ENCODE measurements at regions not wholly inside any gene's neighbourhood (a gene's known extent, or its start where the extent isn't known, plus 50 kb on each side); places are given as distances from the start of the nearest gene placed in this dataset.

DNA sequence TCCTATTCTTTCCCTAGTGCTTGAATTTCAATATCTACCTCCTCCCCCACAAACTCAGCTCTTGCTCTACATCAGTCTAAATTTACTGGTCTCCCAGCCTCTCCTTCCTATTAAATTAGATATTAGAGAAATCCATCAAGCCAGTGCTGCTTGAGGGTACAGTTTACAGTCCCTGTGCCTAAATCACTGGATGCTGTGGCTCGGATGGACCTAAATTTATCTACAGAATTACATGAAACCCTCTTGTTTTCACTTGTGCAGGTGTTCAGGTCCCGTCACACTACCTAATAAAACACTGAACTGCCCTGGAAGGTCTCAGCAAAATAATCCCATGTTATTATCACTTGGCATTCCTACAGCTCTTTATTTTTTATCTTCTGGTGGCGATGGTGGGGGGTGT is 134.7 kb upstream of the E2F8 start:
- H3K27ac ChIP-seq, result no peak overlapping the region
- H3K4me3 ChIP-seq (ENCODE audit: low read depth, low read length), result no peak overlapping the region
- H3K27me3 ChIP-seq (replicated peaks), result no peaks in the 10 kb centered on the region
- no peak for DNase-seq
- no peaks in the 10 kb centered on the region for H3K36me3 ChIP-seq (replicated peaks)
- TF ChIP-seq, protein P1, sequence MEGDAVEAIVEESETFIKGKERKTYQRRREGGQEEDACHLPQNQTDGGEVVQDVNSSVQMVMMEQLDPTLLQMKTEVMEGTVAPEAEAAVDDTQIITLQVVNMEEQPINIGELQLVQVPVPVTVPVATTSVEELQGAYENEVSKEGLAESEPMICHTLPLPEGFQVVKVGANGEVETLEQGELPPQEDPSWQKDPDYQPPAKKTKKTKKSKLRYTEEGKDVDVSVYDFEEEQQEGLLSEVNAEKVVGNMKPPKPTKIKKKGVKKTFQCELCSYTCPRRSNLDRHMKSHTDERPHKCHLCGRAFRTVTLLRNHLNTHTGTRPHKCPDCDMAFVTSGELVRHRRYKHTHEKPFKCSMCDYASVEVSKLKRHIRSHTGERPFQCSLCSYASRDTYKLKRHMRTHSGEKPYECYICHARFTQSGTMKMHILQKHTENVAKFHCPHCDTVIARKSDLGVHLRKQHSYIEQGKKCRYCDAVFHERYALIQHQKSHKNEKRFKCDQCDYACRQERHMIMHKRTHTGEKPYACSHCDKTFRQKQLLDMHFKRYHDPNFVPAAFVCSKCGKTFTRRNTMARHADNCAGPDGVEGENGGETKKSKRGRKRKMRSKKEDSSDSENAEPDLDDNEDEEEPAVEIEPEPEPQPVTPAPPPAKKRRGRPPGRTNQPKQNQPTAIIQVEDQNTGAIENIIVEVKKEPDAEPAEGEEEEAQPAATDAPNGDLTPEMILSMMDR (IDR thresholded peaks at IDR 0.05; ENCODE audit: low read depth, low read length, missing control alignments), result no peak
- in situ Hi-C loops (cut with HindIII; ENCODE audit: low pct_ligation_motif_present, low sequenced_read_pairs), result no loop called here

DNA sequence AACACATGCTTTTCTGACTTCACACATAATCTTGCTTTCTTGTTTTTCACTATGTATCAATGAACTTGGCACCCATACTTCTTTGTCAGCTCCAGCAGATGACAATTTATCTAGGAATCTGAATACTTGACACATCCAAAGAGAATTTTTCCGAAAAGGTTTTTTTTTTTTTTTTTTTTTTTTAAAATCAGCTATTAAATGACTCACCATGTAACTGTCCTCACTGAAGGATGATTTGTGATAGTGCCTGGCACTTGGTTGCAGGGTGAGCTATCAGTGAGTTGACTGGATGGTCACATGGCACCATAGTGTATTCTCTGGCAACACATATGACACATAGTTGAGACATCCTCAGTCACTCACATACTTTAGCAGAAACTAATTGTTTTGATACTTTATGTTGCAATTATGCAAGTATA is 133.4 kb upstream of the E2F8 start:
- Histone ChIP-seq H3K27me3 (replicated peaks) (no peaks in the 10 kb centered on the region), H3K4me3 (ENCODE audit: low read depth, low read length) (no peak overlapping the region), H3K36me3 (replicated peaks) (no peaks in the 10 kb centered on the region), H3K27ac (peak overlapping the region; percentile 44)
- TF ChIP-seq, protein P1 (IDR thresholded peaks at IDR 0.05; ENCODE audit: low read depth, low read length, missing control alignments), result no peak
- DNase-seq, result peak; percentile 90
- in situ Hi-C loops (cut with HindIII; ENCODE audit: low pct_ligation_motif_present, low sequenced_read_pairs), result no loop called here

GRCh38 chr11:19372381-19372780 is 131.6 kb upstream of the E2F8 start:
- TF ChIP-seq, protein P1 (IDR thresholded peaks at IDR 0.05; ENCODE audit: low read depth, low read length, missing control alignments), result no peak
- H3K27me3 ChIP-seq (replicated peaks), result no peaks in the 10 kb centered on the region
- H3K36me3 ChIP-seq (replicated peaks), result no peaks in the 10 kb centered on the region
- no peak overlapping the region for H3K27ac ChIP-seq
- no peak for DNase-seq
- in situ Hi-C loops (cut with HindIII; ENCODE audit: low pct_ligation_motif_present, low sequenced_read_pairs), result no loop called here
- no peak overlapping the region for H3K4me3 ChIP-seq (ENCODE audit: low read depth, low read length)

GRCh38 chr11:19370100-19370861 is 129.5 kb upstream of the E2F8 start:
- TF ChIP-seq, protein P1 (IDR thresholded peaks at IDR 0.05; ENCODE audit: low read depth, low read length, missing control alignments), result no peak
- H3K36me3 ChIP-seq (replicated peaks), result no peaks in the 10 kb centered on the region
- in situ Hi-C loops (cut with HindIII; ENCODE audit: low pct_ligation_motif_present, low sequenced_read_pairs), result no loop called here
- peak; percentile 38 for DNase-seq
- H3K27me3 ChIP-seq (replicated peaks), result no peaks in the 10 kb centered on the region
- H3K4me3 ChIP-seq (ENCODE audit: low read depth, low read length), result no peak overlapping the region
- H3K27ac ChIP-seq, result no peak overlapping the region

GRCh38 chr11:19368726-19369375 is 128.1 kb upstream of the E2F8 start:
- Histone ChIP-seq H3K27me3 (replicated peaks) (no peaks in the 10 kb centered on the region), H3K4me3 (ENCODE audit: low read depth, low read length) (no peak overlapping the region), H3K36me3 (replicated peaks) (no peaks in the 10 kb centered on the region), H3K27ac (no peak overlapping the region)
- no peak for DNase-seq
- in situ Hi-C loops (cut with HindIII; ENCODE audit: low pct_ligation_motif_present, low sequenced_read_pairs), result no loop called here
- TF ChIP-seq, protein P1 (IDR thresholded peaks at IDR 0.05; ENCODE audit: low read depth, low read length, missing control alignments), result no peak

Measured in brain microvascular endothelial cell (primary cell).